ENCODE measurements at regions not wholly inside any gene's neighbourhood (a gene's known extent, or its start where the extent isn't known, plus 50 kb on each side); places are given as distances from the start of the nearest gene placed in this dataset.

GRCh38 chr5:167840527-167841130, 450.8 kb upstream of the WWC1 start:
- H3F3A ChIP-seq (ENCODE audit: insufficient read depth): no peaks in the 10 kb centered on the region
- no peak overlapping the region for H2AFZ ChIP-seq (ENCODE audit: low read depth, low read length, severe bottlenecking)
- no peaks in the 10 kb centered on the region for H3K36me3 ChIP-seq (ENCODE audit: low read length)
- no peaks in the 10 kb centered on the region for H3K27me3 ChIP-seq (ENCODE audit: low read length)
- no peak for TF ChIP-seq EZH2phosphoT487 (conservative IDR thresholded peaks at IDR 0.05; ENCODE audit: low read length)
- no peak for TF ChIP-seq CTCF (IDR thresholded peaks at IDR 0.05; ENCODE audit: insufficient read depth, low read length, poor library complexity, severe bottlenecking)
- no peak overlapping the region for H3K27ac ChIP-seq (ENCODE audit: low read depth, low read length)
- no peak overlapping the region for H3K9ac ChIP-seq (ENCODE audit: low read length)
- no peak overlapping the region for H3K4me3 ChIP-seq (ENCODE audit: insufficient read depth, low read length, poor library complexity, severe bottlenecking)
- H3K9me2 ChIP-seq (replicated peaks; ENCODE audit: insufficient read depth, low read length): no peaks in the 10 kb centered on the region
- H3K9me3 ChIP-seq (ENCODE audit: insufficient read depth, low read length): no peaks in the 10 kb centered on the region
- no peaks in the 10 kb centered on the region for H3K79me2 ChIP-seq (ENCODE audit: insufficient read depth, low read length)
- H3K4me2 ChIP-seq (ENCODE audit: low read depth, low read length, poor library complexity, severe bottlenecking): no peak overlapping the region
- no peaks in the 10 kb centered on the region for H4K20me1 ChIP-seq (ENCODE audit: low read depth, low read length)

DNA sequence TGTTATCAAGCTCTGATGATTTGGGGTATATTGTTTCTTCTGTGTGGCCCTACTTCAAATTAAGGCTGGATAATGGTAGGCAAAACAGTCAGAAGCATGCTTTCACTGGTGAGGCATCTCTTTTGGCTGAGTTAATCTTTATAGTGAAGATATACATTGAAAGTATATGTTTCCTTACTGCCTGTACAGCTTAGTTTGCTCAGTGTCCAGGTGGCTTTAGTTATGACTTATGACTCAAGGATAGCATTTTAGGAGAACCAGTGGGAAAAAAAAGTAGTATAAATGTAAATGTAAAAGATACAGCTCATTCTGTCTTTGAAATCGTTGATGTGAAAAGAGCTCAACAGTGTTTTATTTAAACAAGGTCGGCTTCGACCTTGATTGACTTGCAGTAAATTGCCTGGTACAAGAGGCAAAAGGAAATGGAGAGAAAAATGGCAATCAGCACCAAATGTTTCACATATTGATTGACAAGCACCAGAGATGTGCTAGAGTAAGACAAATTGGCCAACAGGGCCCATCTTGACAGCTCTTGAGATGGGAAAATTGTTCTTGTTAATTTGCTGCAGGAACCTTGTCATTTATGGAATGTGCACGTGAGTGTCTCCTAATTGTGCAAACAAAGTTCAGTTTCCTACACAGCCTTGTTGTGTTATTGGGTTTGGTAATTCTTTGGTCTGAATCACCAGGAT, 447.4 kb upstream of the WWC1 start:
- TF ChIP-seq CTCF (IDR thresholded peaks at IDR 0.05; ENCODE audit: insufficient read depth, low read length, poor library complexity, severe bottlenecking): no peak
- TF ChIP-seq EZH2phosphoT487 (conservative IDR thresholded peaks at IDR 0.05; ENCODE audit: low read length): no peak
- H3F3A ChIP-seq (ENCODE audit: insufficient read depth): no peaks in the 10 kb centered on the region
- H3K27ac ChIP-seq (ENCODE audit: low read depth, low read length): no peak overlapping the region
- no peaks in the 10 kb centered on the region for H4K20me1 ChIP-seq (ENCODE audit: low read depth, low read length)
- no peaks in the 10 kb centered on the region for H3K36me3 ChIP-seq (ENCODE audit: low read length)
- H3K79me2 ChIP-seq (ENCODE audit: insufficient read depth, low read length): no peaks in the 10 kb centered on the region
- H3K27me3 ChIP-seq (ENCODE audit: low read length): no peaks in the 10 kb centered on the region
- H3K9me3 ChIP-seq (ENCODE audit: insufficient read depth, low read length): no peaks in the 10 kb centered on the region
- no peak overlapping the region for H2AFZ ChIP-seq (ENCODE audit: low read depth, low read length, severe bottlenecking)
- no peak overlapping the region for H3K4me3 ChIP-seq (ENCODE audit: insufficient read depth, low read length, poor library complexity, severe bottlenecking)
- no peak overlapping the region for H3K4me2 ChIP-seq (ENCODE audit: low read depth, low read length, poor library complexity, severe bottlenecking)
- no peak overlapping the region for H3K9ac ChIP-seq (ENCODE audit: low read length)
- no peaks in the 10 kb centered on the region for H3K9me2 ChIP-seq (replicated peaks; ENCODE audit: insufficient read depth, low read length)

- Histone ChIP-seq H2AFZ (ENCODE audit: low read depth, low read length, severe bottlenecking) (no peak overlapping the region), H3K9ac (ENCODE audit: low read length) (no peak overlapping the region), H3F3A (ENCODE audit: insufficient read depth) (no peaks in the 10 kb centered on the region), H3K9me2 (replicated peaks; ENCODE audit: insufficient read depth, low read length) (no peaks in the 10 kb centered on the region), H4K20me1 (ENCODE audit: low read depth, low read length) (no peaks in the 10 kb centered on the region), H3K36me3 (ENCODE audit: low read length) (no peaks in the 10 kb centered on the region), H3K27me3 (ENCODE audit: low read length) (no peaks in the 10 kb centered on the region), H3K27ac (ENCODE audit: low read depth, low read length) (no peak overlapping the region), H3K4me2 (ENCODE audit: low read depth, low read length, poor library complexity, severe bottlenecking) (no peak overlapping the region), H3K4me3 (ENCODE audit: insufficient read depth, low read length, poor library complexity, severe bottlenecking) (no peak overlapping the region), H3K9me3 (ENCODE audit: insufficient read depth, low read length) (no peaks in the 10 kb centered on the region), H3K79me2 (ENCODE audit: insufficient read depth, low read length) (no peaks in the 10 kb centered on the region)
- TF ChIP-seq EZH2phosphoT487 (conservative IDR thresholded peaks at IDR 0.05; ENCODE audit: low read length): no peak
- TF ChIP-seq CTCF (IDR thresholded peaks at IDR 0.05; ENCODE audit: insufficient read depth, low read length, poor library complexity, severe bottlenecking): no peak
Observed at GRCh38 chr5:167845952-167846351, 445.5 kb upstream of the WWC1 start.

All from SU-DHL-6 (cell line).